ENCODE measurements at regions not wholly inside any gene's neighbourhood (a gene's known extent, or its start where the extent isn't known, plus 50 kb on each side); places are given as distances from the start of the nearest gene placed in this dataset.

DNA sequence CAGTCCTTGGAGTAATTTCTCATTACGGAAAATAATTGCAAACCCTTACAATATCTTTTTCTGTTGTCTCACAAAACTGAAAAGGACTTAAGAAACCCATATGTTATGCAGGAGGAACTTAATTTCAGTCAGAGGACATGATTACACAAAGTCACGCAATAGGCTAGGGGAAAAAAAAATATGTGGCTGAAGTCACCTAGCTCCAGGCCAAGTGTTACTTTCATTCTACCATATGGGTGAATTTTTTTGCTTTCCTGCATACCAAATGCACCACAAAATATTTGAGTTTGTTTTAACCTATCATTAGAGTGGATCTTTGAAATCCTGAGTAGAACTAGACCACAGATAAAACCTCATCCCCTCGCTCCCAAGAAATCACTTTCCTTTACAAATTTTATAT lies 523.5 kb downstream of the CAAP1 start:
- no peak for DNase-seq

- no peak for DNase-seq
Observed at GRCh38 chr9:26368241-26368640, 524.4 kb downstream of the CAAP1 start.

DNA sequence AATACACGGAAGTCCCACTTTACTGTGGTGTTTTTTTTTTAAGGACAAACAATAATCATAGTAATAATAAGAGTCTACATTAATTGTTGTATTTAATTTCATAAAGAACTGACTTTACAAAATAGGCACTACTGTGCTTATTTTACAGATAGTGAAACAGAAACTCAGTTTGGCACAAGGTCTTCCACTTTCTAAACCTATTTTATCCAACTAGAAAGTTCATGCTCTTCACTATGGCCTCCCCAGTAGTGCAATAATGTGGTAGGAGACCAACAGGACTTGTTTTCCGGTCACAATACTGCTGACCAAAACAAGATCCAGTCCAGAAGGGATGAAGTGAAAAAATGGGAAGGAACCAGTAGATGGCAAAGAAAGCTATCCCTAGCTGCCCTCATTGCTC lies 531.6 kb downstream of the CAAP1 start:
- DNase-seq: no peak

DNA sequence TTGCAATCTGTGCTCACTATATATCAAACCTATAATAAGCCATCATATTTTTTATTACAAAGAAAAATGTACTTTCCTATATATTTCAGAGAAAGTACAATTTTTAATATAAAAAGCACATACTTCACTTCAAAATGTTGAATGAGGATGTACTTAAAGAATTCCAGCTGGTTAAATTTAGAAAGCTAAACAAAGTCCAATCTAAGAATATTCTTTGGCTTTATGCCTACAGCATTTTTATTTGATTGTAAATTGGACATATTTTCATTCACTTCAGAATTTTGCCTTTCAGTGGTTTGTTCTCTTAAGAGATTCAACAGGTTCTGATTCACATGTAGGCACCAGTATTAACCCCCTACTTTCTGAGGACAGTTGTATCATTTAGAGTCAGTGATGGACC lies 533.8 kb downstream of the CAAP1 start:
- DNase-seq: no peak

DNA sequence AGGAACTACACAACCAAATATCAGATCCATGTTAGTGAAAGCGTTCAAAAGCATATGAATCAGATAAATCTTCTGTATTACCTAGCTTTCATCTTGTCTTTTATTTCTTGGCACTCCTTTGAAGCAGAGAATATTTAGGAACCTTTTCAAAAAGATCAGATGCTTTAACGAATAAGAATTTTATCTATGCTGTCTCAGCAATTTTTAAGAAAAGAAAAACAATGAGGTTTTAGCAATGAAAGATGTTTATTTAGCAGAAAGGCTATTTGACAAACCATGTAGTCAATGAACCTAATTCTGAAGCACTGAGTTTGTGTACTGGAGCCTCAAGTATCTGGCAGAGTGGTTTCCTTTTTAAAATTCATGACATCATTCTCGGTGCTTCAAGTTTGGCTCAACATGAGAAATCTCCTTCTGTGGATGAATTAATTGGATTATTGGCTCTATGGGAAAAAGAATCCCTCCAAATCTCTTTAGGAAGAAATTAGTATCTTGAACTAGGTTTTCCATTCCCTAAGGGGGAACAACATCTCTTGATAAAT lies 534.7 kb downstream of the CAAP1 start:
- DNase-seq: no peak

DNA sequence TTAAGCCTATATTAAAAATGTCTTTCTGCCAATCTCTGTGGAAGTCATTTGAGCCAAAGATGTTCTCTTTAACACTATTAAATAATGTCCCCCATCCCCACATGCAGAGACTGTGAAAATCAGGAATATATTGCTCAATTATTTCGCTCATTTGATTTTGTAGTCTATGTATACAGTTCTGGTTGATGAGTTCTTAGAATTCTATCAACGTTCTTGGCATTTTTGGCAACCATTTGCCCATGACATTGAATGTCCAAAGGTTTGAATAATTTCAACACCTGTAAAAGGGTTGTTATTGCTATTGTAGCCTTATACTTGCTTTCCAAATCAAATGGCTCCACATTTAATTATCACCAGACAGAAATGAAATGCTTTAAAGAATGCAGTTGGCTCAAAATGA lies 536.1 kb downstream of the CAAP1 start:
- DNase-seq: no peak

DNA sequence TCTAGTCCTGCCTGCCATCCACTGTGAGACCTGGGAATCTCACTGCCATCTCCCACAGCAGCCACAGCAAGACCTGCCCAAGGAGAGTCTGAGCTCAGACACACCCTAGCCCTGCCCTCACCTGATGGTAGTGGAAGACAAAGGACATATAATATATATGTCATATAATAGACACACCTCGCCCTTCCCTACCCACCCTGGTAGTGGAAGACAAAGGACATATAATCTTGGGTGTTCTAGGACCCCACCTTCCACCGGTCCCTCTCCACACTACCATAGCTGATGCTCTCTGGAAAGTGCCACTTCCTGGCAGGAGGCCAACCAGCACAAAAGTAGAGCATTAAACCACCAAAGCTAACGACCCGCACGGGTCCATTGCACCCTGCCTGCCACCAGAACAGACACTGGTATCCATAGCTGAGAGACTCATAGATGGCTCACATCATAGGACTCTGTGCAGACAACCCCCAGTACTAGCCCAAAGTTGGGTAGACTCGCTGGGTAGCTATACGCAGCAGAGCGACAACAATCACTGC lies 545.6 kb downstream of the CAAP1 start:
- DNase-seq: no peak

- no peak for DNase-seq
Observed at GRCh38 chr9:26341545-26341944, 551.1 kb downstream of the CAAP1 start.

- no peak for DNase-seq
Observed at GRCh38 chr9:26339796-26340195, 552.8 kb downstream of the CAAP1 start.

GRCh38 chr9:26335116-26335515 lies 557.5 kb downstream of the CAAP1 start:
- DNase-seq: no peak

DNA sequence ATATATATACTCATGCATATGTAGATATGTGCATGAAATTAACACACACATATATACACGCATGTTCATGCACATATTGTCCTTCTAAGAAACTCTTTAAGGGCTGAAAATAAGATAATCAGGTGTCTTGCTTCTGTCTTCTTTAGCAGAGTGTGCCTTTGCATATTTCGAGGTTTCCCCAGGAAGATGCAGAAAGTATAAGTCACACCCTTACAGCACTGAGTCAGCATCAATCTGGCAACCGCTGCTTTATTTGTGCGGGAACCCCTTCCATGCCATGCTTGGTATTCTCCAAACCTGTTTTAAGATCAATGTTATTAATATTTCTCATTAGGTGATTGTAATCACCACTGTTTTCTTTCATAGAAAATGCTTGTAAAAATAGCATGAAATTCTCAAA lies 557.9 kb downstream of the CAAP1 start:
- DNase-seq: no peak

- DNase-seq: no peak
Observed at GRCh38 chr9:26331223-26331622, 561.4 kb downstream of the CAAP1 start.

DNA sequence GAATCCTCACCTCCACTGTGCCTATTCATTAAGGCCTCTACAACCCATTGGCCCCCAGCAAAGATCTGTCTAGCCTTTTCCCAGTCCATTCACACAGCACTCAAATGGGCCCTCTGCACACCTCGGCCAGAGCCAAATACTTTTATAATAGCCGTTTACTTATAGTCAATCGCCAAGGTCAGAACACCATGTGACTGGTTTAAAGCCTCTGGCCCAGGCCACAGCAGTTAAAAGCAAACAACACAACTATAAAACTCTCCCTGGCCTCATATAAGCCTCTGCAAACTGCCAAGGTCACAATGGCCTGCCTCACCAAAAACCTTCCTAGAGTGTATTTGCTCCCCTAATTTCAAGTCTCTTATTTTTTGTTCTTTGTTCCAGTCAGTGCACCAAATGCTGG lies 562.6 kb downstream of the CAAP1 start:
- DNase-seq: no peak

GRCh38 chr9:26326563-26326962 lies 566.0 kb downstream of the CAAP1 start:
- DNase-seq: peak; percentile 7

- DNase-seq: no peak
Observed at GRCh38 chr9:26325444-26325829, 567.2 kb downstream of the CAAP1 start.

- DNase-seq: no peak
Observed at GRCh38 chr9:26324786-26325443, 567.7 kb downstream of the CAAP1 start.

GRCh38 chr9:26321935-26322334 lies 570.7 kb downstream of the CAAP1 start:
- no peak for DNase-seq

DNA sequence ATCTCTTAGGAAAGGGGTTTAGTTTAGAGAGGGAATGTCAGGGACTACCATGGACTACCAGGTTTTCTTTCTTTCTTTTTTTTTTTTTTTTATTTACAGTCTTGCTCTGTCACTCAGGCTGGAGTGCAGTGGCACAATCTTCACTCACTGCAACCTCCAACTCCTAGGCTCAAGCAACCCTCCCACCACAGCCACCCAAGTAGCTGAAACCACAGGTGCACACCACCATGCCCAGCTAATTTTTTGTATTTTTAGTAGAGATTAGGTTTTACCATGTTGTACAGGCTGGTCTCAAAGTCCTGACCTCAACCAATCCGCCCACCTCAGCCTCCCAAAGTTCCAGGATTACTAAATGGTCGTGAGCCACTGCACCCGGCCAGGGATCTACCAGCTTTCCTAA lies 572.7 kb downstream of the CAAP1 start:
- no peak for DNase-seq

DNA sequence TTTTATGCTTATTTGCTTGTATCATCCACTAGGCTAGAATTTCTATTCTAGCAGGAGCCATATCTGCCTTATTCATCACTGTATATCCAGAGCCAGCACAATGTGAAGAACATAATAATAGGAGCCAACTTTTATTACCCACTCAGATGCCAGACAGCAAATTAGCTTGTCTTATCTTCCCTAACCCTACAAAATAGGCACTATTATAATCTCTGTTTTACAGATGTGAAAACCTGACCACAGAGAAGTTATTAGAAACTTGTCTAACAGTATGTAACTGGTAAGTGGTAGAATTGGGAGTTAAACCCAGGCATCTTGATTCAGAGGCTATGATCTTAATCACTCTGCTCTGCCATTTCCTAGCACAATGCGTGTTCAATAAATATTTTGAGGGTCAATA lies 579.5 kb downstream of the CAAP1 start:
- DNase-seq: no peak

- DNase-seq: no peak
Observed at GRCh38 chr9:26311463-26311995, 581.1 kb downstream of the CAAP1 start.

- no peak for DNase-seq
Observed at GRCh38 chr9:26310294-26310693, 582.3 kb downstream of the CAAP1 start.

GRCh38 chr9:26308328-26308727 lies 584.3 kb downstream of the CAAP1 start:
- no peak for DNase-seq

- no peak for DNase-seq
Observed at GRCh38 chr9:26301659-26302058, 590.9 kb downstream of the CAAP1 start.

GRCh38 chr9:26301046-26301445 lies 591.6 kb downstream of the CAAP1 start:
- DNase-seq: no peak

All from NCI-H2171 (cell line).